GM12875 (cell line): ENCODE measurements at regions not wholly inside any gene's neighbourhood (a gene's known extent, or its start where the extent isn't known, plus 50 kb on each side); places are given as distances from the start of the nearest gene placed in this dataset.
"Not testable (repeated sequence)": the region's sequence is repeated elsewhere in the genome, so short reads cannot be mapped to it uniquely, and the experiment has no call there.

Source experiments
- H3K4me3 ChIP-seq: one replicate; pipeline ENCODE4 v1.5.1; 2011; ENCODE audit warnings: low read depth, low read length, control low read depth
- CTCF ChIP-seq: IDR thresholded peaks from 2 replicates; pipeline ENCODE4 v1.5.1; 2011; ENCODE audit warnings: low read depth, mild to moderate bottlenecking, control low read depth, inconsistent platforms, low read length, moderate library complexity, borderline replicate concordance; ENCODE audit not compliant: insufficient read depth

- H3K4me3 ChIP-seq: no peak overlapping the region
- TF ChIP-seq CTCF: no peak
Measured at GRCh38 chr21:35720208-35720731, 340.1 kb downstream of the SETD4 start.

GRCh38 chr21:35719080-35719479 lies 341.2 kb downstream of the SETD4 start:
- TF ChIP-seq CTCF: no peak
- no peak overlapping the region for H3K4me3 ChIP-seq

GRCh38 chr21:35716876-35717565 lies 343.3 kb downstream of the SETD4 start:
- no peak overlapping the region for H3K4me3 ChIP-seq
- no peak for TF ChIP-seq CTCF

- no peak for TF ChIP-seq CTCF
- no peak overlapping the region for H3K4me3 ChIP-seq
Measured at GRCh38 chr21:35713914-35714313, 346.4 kb downstream of the SETD4 start.

GRCh38 chr21:35711661-35712060 lies 348.7 kb downstream of the SETD4 start:
- no peak for TF ChIP-seq CTCF
- no peak overlapping the region for H3K4me3 ChIP-seq

GRCh38 chr21:35711213-35711612 lies 349.1 kb downstream of the SETD4 start:
- no peak overlapping the region for H3K4me3 ChIP-seq
- TF ChIP-seq CTCF: no peak

- H3K4me3 ChIP-seq: not testable (repeated sequence)
Measured at GRCh38 chr21:35709990-35710389, 350.3 kb downstream of the SETD4 start.
